NB4 (cell line): ENCODE measurements at regions not wholly inside any gene's neighbourhood (a gene's known extent, or its start where the extent isn't known, plus 50 kb on each side); places are given as distances from the start of the nearest gene placed in this dataset.

Source experiments
- CTCF ChIP-seq: IDR thresholded peaks from one replicate; pipeline ENCODE4 v1.5.1; 2012; ENCODE audit warnings: low read depth, low read length
- MAX ChIP-seq: IDR thresholded peaks from 2 replicates; pipeline ENCODE4 v1.6.1; 2011; ENCODE audit warnings: low read depth, low read length
- MYC ChIP-seq: IDR thresholded peaks from 2 replicates; pipeline ENCODE4 v1.6.1; 2011; ENCODE audit warnings: low read depth, low read length
- POLR2A ChIP-seq: IDR thresholded peaks from 2 replicates; pipeline ENCODE4 v1.6.1; 2011; ENCODE audit warnings: mild to moderate bottlenecking; ENCODE audit not compliant: insufficient read length; ENCODE audit errors: extremely low read depth

DNA sequence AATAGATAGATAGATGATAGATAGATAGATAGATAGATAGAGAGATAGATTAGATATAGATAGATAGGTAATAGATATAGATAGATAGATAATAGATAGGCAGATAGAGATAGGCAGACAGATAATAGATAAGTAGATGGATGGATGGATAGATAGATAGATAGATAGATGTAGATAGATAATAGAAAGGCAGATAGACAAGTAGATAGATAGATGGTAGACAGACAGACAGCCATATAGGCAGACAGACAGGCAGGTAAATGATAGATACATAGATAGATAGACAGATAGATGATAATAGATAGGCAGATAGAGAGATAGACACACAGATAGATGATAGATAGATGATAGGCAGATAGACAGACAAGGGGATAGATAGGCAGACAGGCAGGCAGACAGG is 191.4 kb upstream of the TNRC6C start:
- TF ChIP-seq CTCF (no peak), POLR2A (no peak), MYC (no peak), MAX (no peak)
